A549 (cell line): ENCODE measurements at regions not wholly inside any gene's neighbourhood (a gene's known extent, or its start where the extent isn't known, plus 50 kb on each side); places are given as distances from the start of the nearest gene placed in this dataset.

Source experiments
- CTCF ChIP-seq: fragments of >200 bp; sonication (Bioruptor Twin); formaldehyde crosslinking; IDR thresholded peaks from 3 replicates; pipeline ENCODE4 v1.5.1; 2016
- ESRRA ChIP-seq: fragments of 150-350 bp; IDR thresholded peaks from 2 replicates; pipeline ENCODE4 v1.6.1; 2014; ENCODE audit warnings: mild to moderate bottlenecking, low read length, borderline replicate concordance
- FOSB ChIP-seq: fragments of 250-450 bp; sonication (Bioruptor Pico); IDR thresholded peaks from 2 replicates; pipeline ENCODE4 v1.5.0; 2020; ENCODE audit warnings: mild to moderate bottlenecking, moderate library complexity
- REST ChIP-seq: fragments of 200-600 bp; sonication (generic); IDR thresholded peaks from 2 replicates; pipeline ENCODE4 v1.6.1; 2016; ENCODE audit warnings: antibody characterized with exemption, mild to moderate bottlenecking, moderate library complexity

DNA sequence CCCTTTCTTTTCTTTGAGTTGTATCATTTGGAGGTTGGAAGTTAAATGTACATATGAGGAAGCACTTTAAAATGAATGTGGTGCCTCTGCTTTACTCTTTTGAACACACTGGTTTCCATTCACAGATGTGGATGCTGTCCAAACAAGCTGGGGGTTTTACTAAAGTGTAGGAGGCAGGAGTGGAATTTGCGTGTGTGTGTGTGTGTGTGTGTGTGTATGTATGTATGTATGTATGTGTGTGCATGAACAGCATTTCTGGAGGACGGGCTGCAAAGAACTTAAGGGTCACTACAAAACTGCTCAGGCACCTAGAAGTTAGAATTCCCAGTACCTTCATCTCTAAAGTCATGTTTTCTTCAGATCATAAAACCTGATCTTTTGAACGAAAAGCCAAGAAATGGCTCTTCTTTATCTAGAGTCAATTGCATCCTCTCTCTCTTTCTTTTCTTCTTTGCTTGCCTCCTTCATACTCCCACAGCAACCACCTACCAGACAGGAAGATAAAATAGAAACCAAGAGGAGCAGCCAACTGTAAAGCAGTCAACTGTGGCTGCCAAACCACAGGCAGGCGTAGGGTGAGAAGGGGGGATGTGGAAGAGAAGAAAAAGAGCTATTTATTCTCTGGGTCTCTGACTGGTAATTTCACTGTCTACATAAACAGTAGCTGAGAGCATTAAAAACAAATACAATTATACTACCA, 177.0 kb upstream of the RASGEF1B start:
- TF ChIP-seq FOSB (CRISPR knock-in tag), result no peak
- TF ChIP-seq CTCF, result no peak
- no peak for TF ChIP-seq REST
- TF ChIP-seq ESRRA, result no peak
